ENCODE measurements at regions not wholly inside any gene's neighbourhood (a gene's known extent, or its start where the extent isn't known, plus 50 kb on each side); places are given as distances from the start of the nearest gene placed in this dataset.
"Not testable (repeated sequence)": the region's sequence is repeated elsewhere in the genome, so short reads cannot be mapped to it uniquely, and the experiment has no call there.

- TF ChIP-seq, protein P1, sequence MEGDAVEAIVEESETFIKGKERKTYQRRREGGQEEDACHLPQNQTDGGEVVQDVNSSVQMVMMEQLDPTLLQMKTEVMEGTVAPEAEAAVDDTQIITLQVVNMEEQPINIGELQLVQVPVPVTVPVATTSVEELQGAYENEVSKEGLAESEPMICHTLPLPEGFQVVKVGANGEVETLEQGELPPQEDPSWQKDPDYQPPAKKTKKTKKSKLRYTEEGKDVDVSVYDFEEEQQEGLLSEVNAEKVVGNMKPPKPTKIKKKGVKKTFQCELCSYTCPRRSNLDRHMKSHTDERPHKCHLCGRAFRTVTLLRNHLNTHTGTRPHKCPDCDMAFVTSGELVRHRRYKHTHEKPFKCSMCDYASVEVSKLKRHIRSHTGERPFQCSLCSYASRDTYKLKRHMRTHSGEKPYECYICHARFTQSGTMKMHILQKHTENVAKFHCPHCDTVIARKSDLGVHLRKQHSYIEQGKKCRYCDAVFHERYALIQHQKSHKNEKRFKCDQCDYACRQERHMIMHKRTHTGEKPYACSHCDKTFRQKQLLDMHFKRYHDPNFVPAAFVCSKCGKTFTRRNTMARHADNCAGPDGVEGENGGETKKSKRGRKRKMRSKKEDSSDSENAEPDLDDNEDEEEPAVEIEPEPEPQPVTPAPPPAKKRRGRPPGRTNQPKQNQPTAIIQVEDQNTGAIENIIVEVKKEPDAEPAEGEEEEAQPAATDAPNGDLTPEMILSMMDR (IDR thresholded peaks at IDR 0.05; ENCODE audit: insufficient read depth, low read depth, low read length), result not testable (repeated sequence)
- TF ChIP-seq EZH2 (IDR thresholded peaks at IDR 0.05; ENCODE audit: insufficient read depth, low read length), result not testable (repeated sequence)
Measured at GRCh38 chr15:20142410-20142809, 399.2 kb downstream of the GOLGA6L6 start.
